Lung (tissue), 11 donors: ENCODE measurements at regions not wholly inside any gene's neighbourhood (a gene's known extent, or its start where the extent isn't known, plus 50 kb on each side); places are given as distances from the start of the nearest gene placed in this dataset.
"Not testable (repeated sequence)": the region's sequence is repeated elsewhere in the genome, so short reads cannot be mapped to it uniquely, and the experiment has no call there.

Experiments used
- ATAC-seq: fragments of 200-7000 bp; cut with Tn5 transposase; one replicate; pipeline ENCODE4 v1.9.1; 2020; ENCODE audit warnings: moderate number of reproducible peaks; ENCODE audit not compliant: insufficient read depth, low FRiP score
- DNase-seq, 3 donors: peaks; one replicate each; pipeline ENCODE4 v3.0.0-alpha.2; 2013 to 2017
- H3K27ac ChIP-seq, 2 donors: one replicate each; pipeline ENCODE4 v1.5.1; 2013; ENCODE audit warnings: mild to moderate bottlenecking in 2 of 2, moderate library complexity in 2 of 2, control low read depth in 1 of 2, inconsistent platforms in 1 of 2, low read depth in 1 of 2, low read length in 1 of 2
- H3K27me3 ChIP-seq, 3 donors: one replicate each; pipeline ENCODE4 v1.5.1; 2013; ENCODE audit warnings: low read length in 2 of 3; ENCODE audit not compliant: control insufficient read depth in 3 of 3, insufficient read depth in 3 of 3
- H3K36me3 ChIP-seq, 4 donors: one replicate each; pipeline ENCODE4 v1.5.1; 2013; ENCODE audit warnings: low read length in 4 of 4, mild to moderate bottlenecking in 1 of 4, moderate library complexity in 1 of 4; ENCODE audit not compliant: control insufficient read depth in 4 of 4, insufficient read depth in 4 of 4
- H3K4me1 ChIP-seq, 5 donors: one replicate each; pipeline ENCODE4 v1.5.1; 2013; ENCODE audit warnings: low read length in 5 of 5, mild to moderate bottlenecking in 2 of 5, moderate library complexity in 1 of 5; ENCODE audit not compliant: control insufficient read depth in 5 of 5, insufficient read depth in 5 of 5
- H3K4me3 ChIP-seq: one replicate; pipeline ENCODE4 v1.5.1; 2013; ENCODE audit warnings: mild to moderate bottlenecking, control low read depth, moderate library complexity
- H3K9ac ChIP-seq, 2 donors: one replicate each; pipeline ENCODE4 v1.5.1; 2013; ENCODE audit warnings: low read length in 2 of 2, control low read depth in 1 of 2; ENCODE audit not compliant: insufficient read depth in 1 of 2
- H3K9me3 ChIP-seq, 4 donors: one replicate each; pipeline ENCODE4 v1.5.1; 2013; ENCODE audit warnings: low read length in 3 of 4, mild to moderate bottlenecking in 1 of 4, moderate library complexity in 1 of 4; ENCODE audit not compliant: control insufficient read depth in 4 of 4, insufficient read depth in 3 of 4
- CTCF ChIP-seq: IDR thresholded peaks from 2 replicates; pipeline ENCODE4 v1.5.1; 2012; ENCODE audit warnings: mild to moderate bottlenecking; ENCODE audit errors: control extremely low read depth, extremely low read depth
- WGBS, 2 donors: extraction: QIAGEN DNeasy Blood & Tissue Kit; methylation state at CpG; one replicate each; pipeline ENCODE4 v1.1.7; 2013; 5-methylcytosine and 5-hydroxymethylcytosine counted together
- donor health status: control.
- donor health status: control.
- donor health status: Bipolar disorder and iron deficiency.
- donor health status: healthy.
- donor health status: DM: yes; HTN: yes; CAD: no.

GRCh38 chr6:4250645-4251044 lies 115.3 kb upstream of the ECI2 start:
- Histone ChIP-seq H3K9me3 (no peaks in the 10 kb centered on the region), H3K27me3 (no peaks in the 10 kb centered on the region), H3K9ac (no peak overlapping the region), H3K4me1 (peaks cover 3 to 11% (median 6%) of the 10 kb centered on the region in 5 donors), H3K36me3 (no peaks in the 10 kb centered on the region), H3K27ac (no peak overlapping the region), H3K4me3 (no peak overlapping the region)
- DNase-seq (no peak), ATAC-seq (no peak)
- WGBS, 2 donors = 96 to 100% methylated on average over 1 of the region's 1 CpG
- no peak for TF ChIP-seq CTCF

- H3K36me3 ChIP-seq, DNase-seq, H3K9me3 ChIP-seq, H3K4me1 ChIP-seq, ATAC-seq, H3K27ac ChIP-seq, H3K9ac ChIP-seq, H3K27me3 ChIP-seq, H3K4me3 ChIP-seq: not testable (repeated sequence)
- WGBS, 2 donors = 93 to 96% methylated on average over 1 of the region's 1 CpG
Measured at GRCh38 chr6:4243832-4244231, 108.5 kb upstream of the ECI2 start.

- no peaks in the 10 kb centered on the region for H3K36me3 ChIP-seq
- no peak for TF ChIP-seq CTCF
- ATAC-seq (no peak), DNase-seq (no peak)
- H3K9me3 ChIP-seq = peaks cover 0 to 4% (median under 1%) of the 10 kb centered on the region in 4 donors
- WGBS, 2 donors = 72 to 96% methylated on average over 3 of the region's 3 CpGs
- H3K4me1 ChIP-seq = no peaks in the 10 kb centered on the region
- no peak overlapping the region for H3K27ac ChIP-seq
- no peak overlapping the region for H3K9ac ChIP-seq
- H3K27me3 ChIP-seq = no peaks in the 10 kb centered on the region
- H3K4me3 ChIP-seq = no peak overlapping the region
Measured at GRCh38 chr6:4243237-4243636, 107.9 kb upstream of the ECI2 start.

GRCh38 chr6:4242601-4243000 lies 107.2 kb upstream of the ECI2 start:
- DNase-seq (no peak), ATAC-seq (no peak)
- no peaks in the 10 kb centered on the region for H3K27me3 ChIP-seq
- H3K36me3 ChIP-seq = no peaks in the 10 kb centered on the region
- no peaks in the 10 kb centered on the region for H3K4me1 ChIP-seq
- 82 to 89% methylated on average over 4 of the region's 4 CpGs for WGBS, 2 donors
- peaks cover 0 to 4% (median under 1%) of the 10 kb centered on the region in 4 donors for H3K9me3 ChIP-seq
- no peak overlapping the region for H3K9ac ChIP-seq
- no peak for TF ChIP-seq CTCF
- no peak overlapping the region for H3K27ac ChIP-seq
- no peak overlapping the region for H3K4me3 ChIP-seq
